PC-3 (cell line): ENCODE measurements at regions not wholly inside any gene's neighbourhood (a gene's known extent, or its start where the extent isn't known, plus 50 kb on each side); places are given as distances from the start of the nearest gene placed in this dataset.

Source experiments
- EZH2 ChIP-seq: fragments of 300-600 bp; sonication (generic); IDR thresholded peaks from one replicate; pipeline ENCODE4 v1.6.1; 2017; ENCODE audit warnings: antibody characterized with exemption, mild to moderate bottlenecking, low read length; ENCODE audit not compliant: unreplicated experiment
- EZH2phosphoT487 ChIP-seq: fragments of 300-600 bp; sonication (generic); IDR thresholded peaks from 2 replicates; pipeline ENCODE4 v1.6.1; 2018; ENCODE audit warnings: mild to moderate bottlenecking, antibody characterized with exemption, low read length, borderline replicate concordance
- TF ChIP-seq, protein P1 (sequence below): fragments of 300-600 bp; sonication (generic); conservative IDR thresholded peaks from 2 replicates; pipeline ENCODE4 v1.5.1; 2017; ENCODE audit warnings: antibody characterized with exemption, low read depth, mild to moderate bottlenecking, low read length

DNA sequence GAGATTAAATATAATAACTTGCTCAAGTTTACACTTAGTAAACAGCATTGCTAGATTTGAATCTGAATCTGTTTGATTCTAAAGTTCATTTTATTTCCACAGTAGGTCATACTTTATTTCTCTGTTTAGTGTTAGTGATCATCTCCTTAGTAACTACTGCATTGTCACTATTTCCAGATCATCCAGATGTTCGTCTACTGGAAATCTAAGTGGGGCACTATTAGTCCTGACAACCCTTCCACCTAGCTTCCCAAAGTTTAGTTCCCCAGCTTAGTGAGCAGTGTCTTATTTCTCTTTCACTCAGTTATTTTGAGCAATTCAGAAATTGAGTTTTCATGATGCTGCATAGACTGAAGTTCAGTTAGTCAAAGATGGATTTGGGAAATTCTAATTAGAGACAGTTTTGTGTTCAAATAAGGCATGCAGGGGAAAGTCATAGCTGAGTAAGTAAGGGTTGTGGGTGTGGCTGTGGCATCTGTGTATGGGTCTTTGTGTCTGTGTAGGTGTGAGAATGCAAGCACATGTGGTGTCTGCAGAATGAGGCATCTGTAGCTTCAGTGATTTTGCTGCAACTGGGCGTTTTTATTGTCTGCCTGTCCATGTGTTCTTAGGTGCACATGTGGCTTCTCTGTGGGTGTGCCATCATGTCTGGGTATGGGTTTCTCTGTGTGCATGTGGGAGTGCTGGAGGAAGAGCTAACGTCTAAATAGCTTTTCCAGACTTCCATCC lies 107.3 kb downstream of the NTMT2 start:
- TF ChIP-seq, protein P1, sequence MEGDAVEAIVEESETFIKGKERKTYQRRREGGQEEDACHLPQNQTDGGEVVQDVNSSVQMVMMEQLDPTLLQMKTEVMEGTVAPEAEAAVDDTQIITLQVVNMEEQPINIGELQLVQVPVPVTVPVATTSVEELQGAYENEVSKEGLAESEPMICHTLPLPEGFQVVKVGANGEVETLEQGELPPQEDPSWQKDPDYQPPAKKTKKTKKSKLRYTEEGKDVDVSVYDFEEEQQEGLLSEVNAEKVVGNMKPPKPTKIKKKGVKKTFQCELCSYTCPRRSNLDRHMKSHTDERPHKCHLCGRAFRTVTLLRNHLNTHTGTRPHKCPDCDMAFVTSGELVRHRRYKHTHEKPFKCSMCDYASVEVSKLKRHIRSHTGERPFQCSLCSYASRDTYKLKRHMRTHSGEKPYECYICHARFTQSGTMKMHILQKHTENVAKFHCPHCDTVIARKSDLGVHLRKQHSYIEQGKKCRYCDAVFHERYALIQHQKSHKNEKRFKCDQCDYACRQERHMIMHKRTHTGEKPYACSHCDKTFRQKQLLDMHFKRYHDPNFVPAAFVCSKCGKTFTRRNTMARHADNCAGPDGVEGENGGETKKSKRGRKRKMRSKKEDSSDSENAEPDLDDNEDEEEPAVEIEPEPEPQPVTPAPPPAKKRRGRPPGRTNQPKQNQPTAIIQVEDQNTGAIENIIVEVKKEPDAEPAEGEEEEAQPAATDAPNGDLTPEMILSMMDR: no peak
- TF ChIP-seq EZH2: no peak
- TF ChIP-seq EZH2phosphoT487: no peak
